ENCODE measurements at regions not wholly inside any gene's neighbourhood (a gene's known extent, or its start where the extent isn't known, plus 50 kb on each side); places are given as distances from the start of the nearest gene placed in this dataset.

- no peak for DNase-seq (ENCODE audit: low spot score)
These were observed 145.3 kb upstream of the VCX3B start for GRCh38 chrX:8319359-8319758.

GRCh38 chrX:8323356-8323755, 141.3 kb upstream of the VCX3B start:
- peak; percentile 0 for DNase-seq (ENCODE audit: low spot score)

GRCh38 chrX:8341814-8342590, 122.6 kb upstream of the VCX3B start:
- DNase-seq (ENCODE audit: low spot score), result no peak

- DNase-seq (ENCODE audit: low spot score), result no peak
These were observed 119.2 kb upstream of the VCX3B start for GRCh38 chrX:8345473-8345872.

GRCh38 chrX:8346060-8346459, 118.6 kb upstream of the VCX3B start:
- DNase-seq (ENCODE audit: low spot score), result no peak

- no peak for DNase-seq (ENCODE audit: low spot score)
These were observed 117.7 kb upstream of the VCX3B start for GRCh38 chrX:8346892-8347291.

- no peak for DNase-seq (ENCODE audit: low spot score)
These were observed 114.7 kb upstream of the VCX3B start for GRCh38 chrX:8349816-8350544.

- no peak for DNase-seq (ENCODE audit: low spot score)
These were observed 106.3 kb upstream of the VCX3B start for GRCh38 chrX:8358302-8358701.

- peak; percentile 2 for DNase-seq (ENCODE audit: low spot score)
These were observed 100.1 kb upstream of the VCX3B start for GRCh38 chrX:8364369-8365141.

GRCh38 chrX:8366481-8366880, 98.1 kb upstream of the VCX3B start:
- DNase-seq (ENCODE audit: low spot score), result no peak

- no peak for DNase-seq (ENCODE audit: low spot score)
These were observed 90.4 kb upstream of the VCX3B start for GRCh38 chrX:8374041-8374825.

GRCh38 chrX:8377041-8377440, 87.6 kb upstream of the VCX3B start:
- no peak for DNase-seq (ENCODE audit: low spot score)

GRCh38 chrX:8390771-8391170, 73.9 kb upstream of the VCX3B start:
- no peak for DNase-seq (ENCODE audit: low spot score)

- no peak for DNase-seq (ENCODE audit: low spot score)
These were observed 60.6 kb upstream of the VCX3B start for GRCh38 chrX:8403988-8404387.

GRCh38 chrX:8404471-8404870, 60.2 kb upstream of the VCX3B start:
- no peak for DNase-seq (ENCODE audit: low spot score)

GRCh38 chrX:8404926-8405325, 59.7 kb upstream of the VCX3B start:
- no peak for DNase-seq (ENCODE audit: low spot score)

GRCh38 chrX:8405631-8406030, 59.0 kb upstream of the VCX3B start:
- DNase-seq (ENCODE audit: low spot score), result no peak

- no peak for DNase-seq (ENCODE audit: low spot score)
These were observed 51.4 kb upstream of the VCX3B start for GRCh38 chrX:8413279-8413678.
